GM06990 (cell line): ENCODE measurements at regions not wholly inside any gene's neighbourhood (a gene's known extent, or its start where the extent isn't known, plus 50 kb on each side); places are given as distances from the start of the nearest gene placed in this dataset.
A peak's percentile ranks its signal among the peaks of the same experiment; 100 is the strongest.
"Not testable (repeated sequence)": the region's sequence is repeated elsewhere in the genome, so short reads cannot be mapped to it uniquely, and the experiment has no call there.

Experiments
- DNase-seq: peaks from one replicate; pipeline ENCODE4 v3.0.0-alpha.2; 2011; ENCODE audit not compliant: insufficient read length; ENCODE audit errors: extremely low read depth
- H3K27me3 ChIP-seq: replicated peaks from 2 replicates; pipeline ENCODE4 v1.6.0; 2011; ENCODE audit warnings: low read length; ENCODE audit not compliant: control insufficient read depth, insufficient read depth
- H3K36me3 ChIP-seq: 2 replicates; pipeline ENCODE4 v1.5.1; 2011; ENCODE audit warnings: low read length; ENCODE audit not compliant: control insufficient read depth, insufficient read depth
- H3K4me3 ChIP-seq: replicated peaks from 2 replicates; pipeline ENCODE4 v1.5.1; 2011; ENCODE audit warnings: low read depth, mild to moderate bottlenecking, control low read depth, low read length
- TF ChIP-seq, protein P1 (sequence below): IDR thresholded peaks from 2 replicates; pipeline ENCODE4 v1.5.1; 2011; ENCODE audit warnings: low read length, control low read depth, mild to moderate bottlenecking, inconsistent platforms; ENCODE audit not compliant: insufficient read depth, poor library complexity, severe bottlenecking

DNA sequence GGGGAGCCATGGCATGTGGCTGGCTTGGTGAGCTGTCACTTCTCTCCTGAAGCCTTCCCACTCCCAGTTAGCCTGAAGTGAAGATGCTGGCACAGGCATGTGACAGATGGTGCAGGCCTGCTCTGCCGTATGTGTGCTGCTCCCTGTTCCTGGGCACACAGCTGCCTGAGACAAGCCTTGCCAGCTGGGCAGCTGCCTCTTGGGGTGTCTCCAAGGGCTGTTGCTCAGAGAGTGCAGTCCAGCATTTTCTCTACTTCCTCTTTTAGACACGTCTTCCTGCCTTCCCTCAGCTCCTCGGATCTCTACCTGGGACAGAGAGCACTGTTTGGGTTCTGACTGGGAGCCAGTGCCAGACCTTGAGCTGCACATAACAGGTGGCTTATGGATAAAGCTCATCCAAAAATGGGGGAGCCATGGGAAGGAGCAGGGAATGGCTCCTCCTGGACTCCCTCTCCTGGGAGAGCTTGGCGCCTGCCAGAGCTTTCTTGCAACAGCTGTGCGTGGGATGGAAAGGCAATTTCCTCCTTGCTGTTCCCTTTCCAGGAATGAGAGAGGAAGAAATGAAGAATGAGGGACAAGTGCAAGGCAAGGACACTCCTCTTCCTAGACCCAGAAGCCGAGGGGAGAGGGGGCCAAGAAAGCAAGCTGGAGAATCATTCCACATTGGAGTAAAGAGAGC, 132.9 kb downstream of the MSL3 start:
- TF ChIP-seq, protein P1, sequence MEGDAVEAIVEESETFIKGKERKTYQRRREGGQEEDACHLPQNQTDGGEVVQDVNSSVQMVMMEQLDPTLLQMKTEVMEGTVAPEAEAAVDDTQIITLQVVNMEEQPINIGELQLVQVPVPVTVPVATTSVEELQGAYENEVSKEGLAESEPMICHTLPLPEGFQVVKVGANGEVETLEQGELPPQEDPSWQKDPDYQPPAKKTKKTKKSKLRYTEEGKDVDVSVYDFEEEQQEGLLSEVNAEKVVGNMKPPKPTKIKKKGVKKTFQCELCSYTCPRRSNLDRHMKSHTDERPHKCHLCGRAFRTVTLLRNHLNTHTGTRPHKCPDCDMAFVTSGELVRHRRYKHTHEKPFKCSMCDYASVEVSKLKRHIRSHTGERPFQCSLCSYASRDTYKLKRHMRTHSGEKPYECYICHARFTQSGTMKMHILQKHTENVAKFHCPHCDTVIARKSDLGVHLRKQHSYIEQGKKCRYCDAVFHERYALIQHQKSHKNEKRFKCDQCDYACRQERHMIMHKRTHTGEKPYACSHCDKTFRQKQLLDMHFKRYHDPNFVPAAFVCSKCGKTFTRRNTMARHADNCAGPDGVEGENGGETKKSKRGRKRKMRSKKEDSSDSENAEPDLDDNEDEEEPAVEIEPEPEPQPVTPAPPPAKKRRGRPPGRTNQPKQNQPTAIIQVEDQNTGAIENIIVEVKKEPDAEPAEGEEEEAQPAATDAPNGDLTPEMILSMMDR: no peak
- Histone ChIP-seq H3K36me3 (no peaks in the 10 kb centered on the region), H3K4me3 (no peak overlapping the region), H3K27me3 (no peaks in the 10 kb centered on the region; the same call in 1 of the 2 replicates)
- DNase-seq: no peak

DNA sequence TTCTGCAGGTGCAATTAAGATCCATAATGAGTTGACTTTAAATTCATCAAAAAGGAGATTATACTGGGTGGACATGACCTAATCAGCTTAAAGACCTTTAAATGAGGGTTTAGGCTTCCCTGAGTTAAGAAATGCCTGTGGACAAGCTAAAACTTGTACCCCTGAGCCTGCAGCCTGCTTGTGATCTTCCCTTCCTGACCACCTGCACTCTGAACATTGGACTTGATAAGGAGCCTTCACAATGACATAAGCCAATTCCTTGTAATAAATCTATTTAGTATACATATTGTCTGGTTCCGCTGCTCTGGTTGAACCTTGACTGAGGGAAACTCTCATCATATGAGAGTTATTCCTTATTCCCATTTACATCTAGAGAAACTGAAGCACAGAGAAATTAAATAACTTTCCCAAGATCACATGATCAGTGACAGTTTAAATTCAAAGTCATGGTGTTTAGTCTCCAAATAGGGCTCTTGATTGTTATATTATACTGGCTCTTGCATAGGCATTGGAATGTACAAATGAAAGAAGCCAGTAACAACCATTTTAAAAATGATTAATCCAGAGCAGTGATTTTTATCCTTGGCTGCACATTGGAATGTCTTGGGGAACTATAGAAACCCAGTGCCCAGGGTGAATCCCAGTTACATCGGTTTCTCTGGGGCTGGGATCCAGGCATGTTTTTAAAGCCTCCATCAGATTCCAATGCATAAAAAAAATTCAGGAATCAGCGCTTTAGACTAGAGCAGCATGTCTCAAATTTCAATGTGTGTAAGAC, 136.1 kb downstream of the MSL3 start:
- DNase-seq: no peak
- Histone ChIP-seq H3K27me3 (no peaks in the 10 kb centered on the region; the same call in 1 of the 2 replicates), H3K4me3 (no peak overlapping the region), H3K36me3 (no peaks in the 10 kb centered on the region)
- TF ChIP-seq, protein P1: no peak

GRCh38 chrX:11899091-11899490, 141.1 kb downstream of the MSL3 start:
- TF ChIP-seq, protein P1: no peak
- DNase-seq: no peak
- H3K4me3 ChIP-seq: no peak overlapping the region

GRCh38 chrX:11905933-11906332, 147.9 kb downstream of the MSL3 start:
- not testable (repeated sequence) for H3K4me3 ChIP-seq

More at GRCh38 chrX:11899091-11899490, 141.1 kb downstream of the MSL3 start:
- Histone ChIP-seq H3K36me3 (no peaks in the 10 kb centered on the region), H3K27me3 (no peaks in the 10 kb centered on the region)

DNA sequence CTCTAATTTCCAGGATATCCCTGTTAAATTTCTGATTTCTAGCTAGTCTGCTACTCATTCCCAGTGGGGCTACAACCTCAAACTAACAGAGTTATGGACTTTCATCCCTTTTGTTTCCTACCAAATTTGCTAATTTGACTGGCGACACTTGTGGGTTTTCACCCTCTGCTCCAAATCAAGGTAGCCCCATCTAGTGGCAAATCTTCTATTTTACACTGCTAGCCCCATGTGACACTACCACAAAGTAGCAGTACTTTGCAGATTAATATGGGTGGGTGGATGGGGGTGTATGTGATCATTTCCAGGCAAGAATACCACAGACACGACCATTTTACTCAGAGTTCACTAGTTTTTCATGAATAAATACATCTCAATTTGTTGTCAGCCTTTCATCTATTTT, 150.3 kb downstream of the MSL3 start:
- H3K36me3 ChIP-seq: no peaks in the 10 kb centered on the region
- no peaks in the 10 kb centered on the region for H3K27me3 ChIP-seq
- no peak overlapping the region for H3K4me3 ChIP-seq
- TF ChIP-seq, protein P1: peak; percentile 74
- peak; percentile 13 for DNase-seq

More at GRCh38 chrX:11905933-11906332, 147.9 kb downstream of the MSL3 start:
- DNase-seq, H3K27me3 ChIP-seq, H3K36me3 ChIP-seq: not testable (repeated sequence)

DNA sequence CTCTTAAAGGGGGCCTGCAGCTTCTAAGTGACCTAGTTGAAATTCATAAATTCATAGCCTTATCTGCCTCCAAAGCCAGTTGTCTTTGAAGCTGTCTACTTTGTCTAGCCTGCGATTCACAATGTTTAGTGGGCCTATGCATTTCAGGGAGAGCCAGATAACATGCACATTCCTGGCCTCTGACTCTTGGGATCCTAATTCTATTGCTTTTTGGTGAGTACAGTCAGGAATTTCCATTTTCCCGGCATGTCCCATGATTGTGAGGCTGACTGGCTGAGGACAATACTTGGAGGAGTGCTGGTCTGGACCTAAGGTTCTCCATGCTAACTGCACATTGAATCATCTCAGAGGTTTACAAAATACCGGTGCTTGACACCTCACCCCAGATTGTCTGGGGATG, 155.0 kb downstream of the MSL3 start:
- H3K36me3 ChIP-seq: no peaks in the 10 kb centered on the region
- DNase-seq: no peak
- 0 out of 2 replicates have a peak, but pooled peaks cover 1% of the 10 kb centered on the region for H3K27me3 ChIP-seq
- no peak overlapping the region for H3K4me3 ChIP-seq
- TF ChIP-seq, protein P1: no peak
